GM12865 (cell line): ENCODE measurements at regions not wholly inside any gene's neighbourhood (a gene's known extent, or its start where the extent isn't known, plus 50 kb on each side); places are given as distances from the start of the nearest gene placed in this dataset.
"Not testable (repeated sequence)": the region's sequence is repeated elsewhere in the genome, so short reads cannot be mapped to it uniquely, and the experiment has no call there.

Experiments used
- DNase-seq: peaks from one replicate; pipeline ENCODE4 v3.0.0; 2010; ENCODE audit warnings: low read depth
- H3K4me3 ChIP-seq: 2 replicates; pipeline ENCODE4 v1.5.1; 2011; ENCODE audit warnings: mild to moderate bottlenecking, low read depth, low read length, control low read depth
- TF ChIP-seq, protein P1 (sequence below): IDR thresholded peaks from 2 replicates; pipeline ENCODE4 v1.5.1; 2011; ENCODE audit warnings: low read length, control low read depth, low read depth, inconsistent platforms; ENCODE audit not compliant: insufficient read depth; ENCODE audit errors: missing control alignments

DNA sequence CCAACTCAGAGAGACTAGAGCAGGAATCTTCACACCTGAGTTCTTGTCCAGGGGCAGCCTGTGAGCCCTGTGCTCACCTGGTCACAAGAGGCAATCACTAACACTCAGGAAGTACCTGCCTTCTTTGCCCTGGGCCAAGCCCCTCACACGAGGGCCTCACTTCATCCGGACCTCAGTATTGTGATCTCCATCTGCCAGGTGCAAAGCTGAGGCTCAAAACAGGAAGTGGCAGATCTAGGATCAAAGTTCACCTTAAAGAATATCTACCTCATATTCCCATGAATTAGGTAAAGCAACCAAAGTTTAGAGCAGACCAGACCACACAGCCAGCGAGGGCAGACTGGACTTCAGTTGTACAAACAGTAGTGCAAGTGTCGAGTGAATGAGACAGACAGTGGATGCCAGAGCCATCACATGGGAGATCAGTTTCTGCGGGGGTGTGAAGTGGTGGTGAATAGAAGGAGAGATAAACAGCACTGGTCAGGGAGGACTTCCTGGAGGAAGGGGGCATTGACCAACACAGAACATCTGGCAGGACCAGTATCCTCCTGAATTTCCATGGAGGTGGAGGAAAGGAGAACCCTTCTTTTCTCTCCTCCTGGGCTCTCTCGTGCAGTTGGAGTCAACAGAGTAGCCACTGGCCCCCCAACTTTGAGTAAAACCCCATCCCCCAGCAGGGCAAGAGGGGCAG lies 116.6 kb upstream of the ZBTB40 start:
- H3K4me3 ChIP-seq, result no peak overlapping the region
- TF ChIP-seq, protein P1, sequence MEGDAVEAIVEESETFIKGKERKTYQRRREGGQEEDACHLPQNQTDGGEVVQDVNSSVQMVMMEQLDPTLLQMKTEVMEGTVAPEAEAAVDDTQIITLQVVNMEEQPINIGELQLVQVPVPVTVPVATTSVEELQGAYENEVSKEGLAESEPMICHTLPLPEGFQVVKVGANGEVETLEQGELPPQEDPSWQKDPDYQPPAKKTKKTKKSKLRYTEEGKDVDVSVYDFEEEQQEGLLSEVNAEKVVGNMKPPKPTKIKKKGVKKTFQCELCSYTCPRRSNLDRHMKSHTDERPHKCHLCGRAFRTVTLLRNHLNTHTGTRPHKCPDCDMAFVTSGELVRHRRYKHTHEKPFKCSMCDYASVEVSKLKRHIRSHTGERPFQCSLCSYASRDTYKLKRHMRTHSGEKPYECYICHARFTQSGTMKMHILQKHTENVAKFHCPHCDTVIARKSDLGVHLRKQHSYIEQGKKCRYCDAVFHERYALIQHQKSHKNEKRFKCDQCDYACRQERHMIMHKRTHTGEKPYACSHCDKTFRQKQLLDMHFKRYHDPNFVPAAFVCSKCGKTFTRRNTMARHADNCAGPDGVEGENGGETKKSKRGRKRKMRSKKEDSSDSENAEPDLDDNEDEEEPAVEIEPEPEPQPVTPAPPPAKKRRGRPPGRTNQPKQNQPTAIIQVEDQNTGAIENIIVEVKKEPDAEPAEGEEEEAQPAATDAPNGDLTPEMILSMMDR, result no peak
- DNase-seq, result no peak

- not testable (repeated sequence) for H3K4me3 ChIP-seq, DNase-seq
These were observed 115.4 kb upstream of the ZBTB40 start for GRCh38 chr1:22336274-22336673.

GRCh38 chr1:22336696-22337545 lies 114.7 kb upstream of the ZBTB40 start:
- DNase-seq, result not testable (repeated sequence)

GRCh38 chr1:22338071-22338765 lies 113.4 kb upstream of the ZBTB40 start:
- H3K4me3 ChIP-seq, result no peak overlapping the region
- DNase-seq, result no peak
- TF ChIP-seq, protein P1, result no peak

More at GRCh38 chr1:22336696-22337545, 114.7 kb upstream of the ZBTB40 start:
- not testable (repeated sequence) for H3K4me3 ChIP-seq

GRCh38 chr1:22339237-22339636 lies 112.4 kb upstream of the ZBTB40 start:
- TF ChIP-seq, protein P1, result no peak
- no peak for DNase-seq
- H3K4me3 ChIP-seq, result no peak overlapping the region

DNA sequence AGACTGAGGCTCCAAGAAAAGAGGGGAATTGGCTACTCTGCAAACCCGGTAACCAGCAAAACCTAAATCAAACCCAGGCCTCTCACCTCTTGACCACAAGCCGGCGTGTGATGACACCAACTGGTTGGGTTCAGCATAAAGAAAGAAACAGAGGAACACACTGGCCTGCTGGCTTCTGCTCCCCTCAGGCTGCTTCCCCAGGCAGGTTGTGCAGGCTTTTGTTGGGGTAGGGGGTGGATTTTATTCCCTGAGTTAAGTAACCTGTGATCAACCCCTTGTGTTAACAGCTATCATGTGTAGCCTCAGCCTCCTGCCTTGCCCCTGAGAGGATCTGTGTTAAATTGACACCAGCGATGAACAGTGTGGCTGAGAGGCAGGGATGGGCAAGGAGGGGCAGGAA lies 111.6 kb upstream of the ZBTB40 start:
- DNase-seq, result no peak
- no peak overlapping the region for H3K4me3 ChIP-seq
- TF ChIP-seq, protein P1, result no peak

- H3K4me3 ChIP-seq, result no peak overlapping the region
- no peak for DNase-seq
- TF ChIP-seq, protein P1, result no peak
These were observed 110.8 kb upstream of the ZBTB40 start for GRCh38 chr1:22340873-22341272.
